ENCODE measurements at regions not wholly inside any gene's neighbourhood (a gene's known extent, or its start where the extent isn't known, plus 50 kb on each side); places are given as distances from the start of the nearest gene placed in this dataset.

DNA sequence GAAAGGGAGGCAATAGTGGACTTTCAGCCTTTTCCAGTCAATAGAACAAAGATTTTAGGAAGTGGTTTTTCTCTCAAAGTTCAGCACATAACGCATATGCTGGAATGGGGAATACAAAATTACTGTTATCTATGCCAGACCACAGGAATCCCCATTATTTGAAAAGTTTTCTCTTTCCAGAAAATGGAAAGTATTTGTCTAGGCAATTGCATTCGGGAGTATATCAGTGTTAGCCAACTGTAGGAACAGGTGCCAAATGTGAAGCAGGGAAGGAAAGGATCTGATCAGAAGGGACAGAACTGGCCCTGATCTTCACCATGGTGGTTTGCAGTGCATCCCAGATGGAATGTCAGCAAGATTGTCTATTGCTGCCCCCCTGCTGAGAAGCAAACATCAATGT lies 213.6 kb downstream of the CPE start:
- Histone ChIP-seq H3K27ac (no peak overlapping the region), H3K9me3 (no peaks in the 10 kb centered on the region), H3K36me3 (no peaks in the 10 kb centered on the region), H3K4me3 (no peak overlapping the region), H3K4me1 (no peaks in the 10 kb centered on the region), H3K27me3 (no peaks in the 10 kb centered on the region)
- intact Hi-C loops (cut with DNase I), result no loop called here
- no peak for DNase-seq (ENCODE audit: low spot score in 2 of 2)
- TF ChIP-seq, protein P1, sequence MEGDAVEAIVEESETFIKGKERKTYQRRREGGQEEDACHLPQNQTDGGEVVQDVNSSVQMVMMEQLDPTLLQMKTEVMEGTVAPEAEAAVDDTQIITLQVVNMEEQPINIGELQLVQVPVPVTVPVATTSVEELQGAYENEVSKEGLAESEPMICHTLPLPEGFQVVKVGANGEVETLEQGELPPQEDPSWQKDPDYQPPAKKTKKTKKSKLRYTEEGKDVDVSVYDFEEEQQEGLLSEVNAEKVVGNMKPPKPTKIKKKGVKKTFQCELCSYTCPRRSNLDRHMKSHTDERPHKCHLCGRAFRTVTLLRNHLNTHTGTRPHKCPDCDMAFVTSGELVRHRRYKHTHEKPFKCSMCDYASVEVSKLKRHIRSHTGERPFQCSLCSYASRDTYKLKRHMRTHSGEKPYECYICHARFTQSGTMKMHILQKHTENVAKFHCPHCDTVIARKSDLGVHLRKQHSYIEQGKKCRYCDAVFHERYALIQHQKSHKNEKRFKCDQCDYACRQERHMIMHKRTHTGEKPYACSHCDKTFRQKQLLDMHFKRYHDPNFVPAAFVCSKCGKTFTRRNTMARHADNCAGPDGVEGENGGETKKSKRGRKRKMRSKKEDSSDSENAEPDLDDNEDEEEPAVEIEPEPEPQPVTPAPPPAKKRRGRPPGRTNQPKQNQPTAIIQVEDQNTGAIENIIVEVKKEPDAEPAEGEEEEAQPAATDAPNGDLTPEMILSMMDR (IDR thresholded peaks at IDR 0.05), result no peak

DNA sequence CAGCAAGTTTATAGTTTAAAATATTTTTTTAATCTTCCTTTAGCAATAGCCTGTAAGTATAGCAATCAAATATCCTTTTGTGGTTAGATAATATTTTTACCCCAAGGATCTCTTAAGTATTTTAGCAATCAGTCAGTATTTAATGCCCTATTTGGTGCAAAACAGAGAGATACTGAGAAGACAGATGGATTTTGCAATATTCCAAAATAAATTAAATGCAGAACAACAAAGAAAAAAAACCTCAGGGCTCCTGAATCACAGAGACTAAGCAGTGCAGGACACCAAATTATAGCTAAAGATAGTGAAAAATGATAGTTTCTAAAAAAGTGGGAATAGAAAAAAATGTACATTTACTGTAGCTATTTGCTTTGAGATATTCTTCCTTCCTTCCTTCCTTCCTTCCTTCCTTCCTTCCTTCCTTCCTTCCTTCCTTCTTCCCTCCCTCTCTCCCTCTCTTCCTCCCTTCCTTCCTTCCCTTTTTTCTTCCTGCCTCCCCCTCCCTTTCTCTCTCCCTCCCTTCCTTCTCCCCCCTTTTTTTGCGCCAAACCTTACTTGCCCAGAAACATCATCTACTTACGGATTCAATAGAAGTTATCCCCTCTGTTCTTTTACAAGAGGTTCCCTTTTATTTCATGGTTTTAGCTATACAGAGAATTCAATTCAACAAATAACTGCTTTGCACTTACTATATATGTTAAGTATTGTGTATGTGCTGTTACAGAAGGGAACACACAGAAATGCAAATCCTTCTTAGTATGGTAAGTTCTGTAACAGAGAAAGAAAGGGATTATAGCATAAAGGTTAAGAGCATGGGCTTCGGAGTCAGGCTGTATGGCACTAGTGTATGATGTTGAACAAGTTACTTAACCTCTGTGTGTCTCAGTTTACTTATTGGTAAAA lies 219.0 kb downstream of the CPE start:
- Histone ChIP-seq H3K9me3 (no peaks in the 10 kb centered on the region), H3K27me3 (no peaks in the 10 kb centered on the region), H3K4me1 (no peaks in the 10 kb centered on the region), H3K27ac (no peak overlapping the region), H3K36me3 (no peaks in the 10 kb centered on the region), H3K4me3 (no peak overlapping the region)
- TF ChIP-seq, protein P1 (IDR thresholded peaks at IDR 0.05), result no peak
- no peak for DNase-seq (ENCODE audit: low spot score in 2 of 2)
- intact Hi-C loops (cut with DNase I), result no loop called here

DNA sequence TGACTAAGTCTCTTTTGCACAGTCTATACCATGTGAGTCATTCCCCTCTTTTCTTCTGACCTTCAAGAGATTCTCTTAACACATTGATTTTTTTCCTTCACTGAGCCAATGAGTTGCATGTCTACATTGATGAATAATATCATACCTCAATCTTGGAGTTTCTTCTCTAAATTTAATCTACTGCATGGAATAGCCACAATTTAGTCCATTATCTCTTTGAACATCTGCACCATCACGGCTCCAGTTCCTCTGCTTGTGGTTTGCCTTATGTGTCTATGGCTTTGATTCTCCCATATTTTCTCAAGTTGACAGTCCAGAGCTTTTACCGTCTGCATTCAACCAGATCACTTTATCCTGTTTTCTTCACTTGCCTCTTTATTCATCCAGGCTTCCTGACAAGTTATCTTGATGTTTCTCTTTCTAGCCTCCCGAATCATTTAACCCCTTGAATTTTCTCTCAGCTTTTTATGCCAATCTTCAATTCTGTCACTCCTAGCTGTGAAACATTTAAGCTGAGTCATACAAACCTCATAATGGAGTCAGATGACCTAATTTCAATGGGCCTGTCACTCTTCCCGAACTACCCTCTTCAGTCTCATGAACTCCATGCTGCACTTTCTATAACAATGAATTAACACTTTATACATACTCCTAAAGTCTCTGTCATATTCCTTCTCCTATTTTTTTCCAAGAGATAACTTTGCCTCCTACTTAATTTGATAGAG lies 222.3 kb downstream of the CPE start:
- H3K36me3 ChIP-seq, result no peaks in the 10 kb centered on the region
- no peak overlapping the region for H3K4me3 ChIP-seq
- DNase-seq (ENCODE audit: low spot score in 2 of 2), result no peak
- H3K9me3 ChIP-seq, result no peaks in the 10 kb centered on the region
- H3K27me3 ChIP-seq, result no peaks in the 10 kb centered on the region
- no peak overlapping the region for H3K27ac ChIP-seq
- intact Hi-C loops (cut with DNase I), result no loop called here
- H3K4me1 ChIP-seq, result no peaks in the 10 kb centered on the region
- TF ChIP-seq, protein P1 (IDR thresholded peaks at IDR 0.05), result no peak

DNA sequence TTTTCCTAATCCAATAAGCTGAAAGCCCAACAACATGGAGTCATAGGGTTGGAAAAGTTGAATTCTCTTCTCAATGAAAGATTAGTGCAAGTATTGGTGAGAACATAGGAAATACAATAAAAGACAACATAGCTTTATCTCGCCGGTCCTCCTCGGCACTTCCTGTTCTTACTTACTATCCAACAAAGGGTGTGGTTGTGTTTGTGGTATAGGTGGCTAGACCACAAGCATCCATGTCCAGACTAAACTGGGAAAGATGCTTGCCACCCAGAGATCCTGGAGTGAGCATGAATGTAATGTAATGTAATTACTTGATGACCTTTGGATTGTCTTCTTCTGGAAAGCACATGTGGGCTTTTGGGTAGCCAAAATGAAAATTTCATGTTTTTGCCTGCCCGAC lies 223.8 kb downstream of the CPE start:
- Histone ChIP-seq H3K4me1 (no peaks in the 10 kb centered on the region), H3K27me3 (no peaks in the 10 kb centered on the region), H3K36me3 (no peaks in the 10 kb centered on the region), H3K27ac (no peak overlapping the region), H3K9me3 (no peaks in the 10 kb centered on the region), H3K4me3 (no peak overlapping the region)
- no peak for DNase-seq (ENCODE audit: low spot score in 2 of 2)
- TF ChIP-seq, protein P1 (IDR thresholded peaks at IDR 0.05), result no peak
- intact Hi-C loops (cut with DNase I), result no loop called here

DNA sequence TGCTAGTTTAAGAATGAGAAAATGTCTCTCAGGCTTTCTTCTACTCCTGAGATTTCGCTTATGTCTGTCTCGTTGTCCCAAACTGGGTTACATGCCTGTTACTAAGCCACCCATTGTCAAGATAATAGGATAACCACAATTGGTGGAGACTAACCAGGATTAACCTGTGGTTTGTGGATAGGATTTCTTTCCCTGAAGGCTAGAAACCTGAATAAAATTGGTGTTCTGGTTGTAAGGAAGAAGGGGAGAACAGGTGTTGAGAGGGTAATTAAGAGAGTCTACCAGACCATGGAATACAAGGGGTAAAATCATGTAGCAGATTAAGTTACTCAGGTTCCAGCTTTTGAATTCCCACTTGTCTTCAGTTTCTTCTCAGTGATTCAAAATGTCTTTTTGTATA lies 225.4 kb downstream of the CPE start:
- H3K27ac ChIP-seq, result no peak overlapping the region
- H3K36me3 ChIP-seq, result no peaks in the 10 kb centered on the region
- no peak for DNase-seq (ENCODE audit: low spot score in 2 of 2)
- no peaks in the 10 kb centered on the region for H3K9me3 ChIP-seq
- no peaks in the 10 kb centered on the region for H3K27me3 ChIP-seq
- no peaks in the 10 kb centered on the region for H3K4me1 ChIP-seq
- TF ChIP-seq, protein P1 (IDR thresholded peaks at IDR 0.05), result no peak
- no peak overlapping the region for H3K4me3 ChIP-seq
- intact Hi-C loops (cut with DNase I), result no loop called here

Measured in ascending aorta (tissue), 2 donors.